Loucy (cell line): ENCODE measurements at regions not wholly inside any gene's neighbourhood (a gene's known extent, or its start where the extent isn't known, plus 50 kb on each side); places are given as distances from the start of the nearest gene placed in this dataset.

ENCODE experiments used
- H2AFZ ChIP-seq: fragments of 200-600 bp; sonication (generic); 2 replicates; pipeline ENCODE4 v1.6.0; 2016; ENCODE audit warnings: antibody characterized with exemption, mild to moderate bottlenecking, low read length, moderate library complexity
- H3F3A ChIP-seq: fragments of 200-600 bp; 2 replicates; pipeline ENCODE4 v1.6.0; 2016; ENCODE audit warnings: antibody characterized with exemption, low read depth, mild to moderate bottlenecking
- H3K27me3 ChIP-seq: fragments of 200-600 bp; sonication (generic); 2 replicates; pipeline ENCODE4 v1.6.1; 2014; ENCODE audit warnings: low read length, mild to moderate bottlenecking; ENCODE audit not compliant: insufficient read depth, poor library complexity, severe bottlenecking
- H3K36me3 ChIP-seq: fragments of 200-600 bp; sonication (generic); 2 replicates; pipeline ENCODE4 v1.6.1; 2016; ENCODE audit warnings: low read length; ENCODE audit not compliant: insufficient read depth
- H3K4me1 ChIP-seq: fragments of 200-600 bp; sonication (generic); 2 replicates; pipeline ENCODE4 v1.5.1; 2014; ENCODE audit warnings: low read length, mild to moderate bottlenecking; ENCODE audit not compliant: insufficient read depth, poor library complexity, severe bottlenecking
- H3K4me2 ChIP-seq: fragments of 200-600 bp; sonication (generic); 2 replicates; pipeline ENCODE4 v1.6.0; 2014; ENCODE audit warnings: antibody characterized with exemption, low read length, low read depth, mild to moderate bottlenecking; ENCODE audit not compliant: poor library complexity, severe bottlenecking
- H3K4me3 ChIP-seq: fragments of 200-600 bp; sonication (generic); 2 replicates; pipeline ENCODE4 v1.5.1; 2014; ENCODE audit warnings: low read length, mild to moderate bottlenecking, mixed read lengths; ENCODE audit not compliant: poor library complexity, severe bottlenecking
- H3K79me2 ChIP-seq: fragments of 200-600 bp; sonication (generic); 2 replicates; pipeline ENCODE4 v1.6.1; 2014; ENCODE audit warnings: low read length; ENCODE audit not compliant: insufficient read depth
- H3K9ac ChIP-seq: fragments of 200-600 bp; sonication (generic); 2 replicates; pipeline ENCODE4 v1.6.0; 2014; ENCODE audit warnings: mild to moderate bottlenecking, low read depth, low read length, moderate library complexity; ENCODE audit not compliant: poor library complexity, severe bottlenecking
- H3K9me2 ChIP-seq: fragments of 200-600 bp; sonication (generic); replicated peaks from 2 replicates; pipeline ENCODE4 v1.6.1; 2016; ENCODE audit warnings: low read depth, low read length, mixed read lengths
- H3K9me3 ChIP-seq: fragments of 200-600 bp; sonication (generic); 2 replicates; pipeline ENCODE4 v1.6.1; 2014; ENCODE audit warnings: mild to moderate bottlenecking, antibody characterized with exemption, low read length, low read depth; ENCODE audit not compliant: insufficient read depth
- H4K20me1 ChIP-seq: fragments of 200-600 bp; sonication (generic); 2 replicates; pipeline ENCODE4 v1.6.0; 2014; ENCODE audit warnings: antibody characterized with exemption, low read length, mild to moderate bottlenecking; ENCODE audit not compliant: insufficient read depth, poor library complexity, severe bottlenecking
- EZH2phosphoT487 ChIP-seq: fragments of 200-600 bp; IDR thresholded peaks from 2 replicates; pipeline ENCODE4 v1.6.1; 2018; ENCODE audit warnings: antibody characterized with exemption, mild to moderate bottlenecking, moderate library complexity, borderline replicate concordance
- TF ChIP-seq, protein P1 (sequence below): fragments of 200-600 bp; sonication (generic); conservative IDR thresholded peaks from 2 replicates; pipeline ENCODE4 v1.5.1; 2014; ENCODE audit warnings: mild to moderate bottlenecking, antibody characterized with exemption, low read length

DNA sequence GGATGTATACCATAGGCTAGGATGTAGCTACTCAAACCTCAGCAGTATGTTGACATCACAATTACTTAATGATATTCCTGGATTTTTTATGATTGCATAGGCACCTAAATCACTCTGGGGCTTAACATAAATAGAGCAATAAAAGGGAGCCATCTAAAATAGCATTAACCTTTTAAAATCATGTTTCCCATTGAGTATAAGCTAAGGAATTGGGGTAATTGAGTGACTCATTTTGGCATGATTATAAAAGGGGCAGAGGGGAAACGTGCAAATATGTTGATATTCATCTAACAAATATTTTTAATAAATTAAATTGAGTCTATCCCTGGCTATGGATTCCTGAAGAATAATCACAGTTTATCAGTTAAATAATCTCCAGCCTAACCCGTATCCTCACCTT, 74.0 kb upstream of the ADGRF1 start:
- Histone ChIP-seq H3K4me1 (peaks cover 7% of the 10 kb centered on the region), H3K9me3 (no peaks in the 10 kb centered on the region), H2AFZ (no peak overlapping the region), H3K4me3 (no peak overlapping the region), H3K79me2 (no peaks in the 10 kb centered on the region), H3K9ac (no peak overlapping the region), H4K20me1 (no peaks in the 10 kb centered on the region), H3F3A (no peaks in the 10 kb centered on the region), H3K27me3 (no peaks in the 10 kb centered on the region), H3K4me2 (no peak overlapping the region), H3K36me3 (no peaks in the 10 kb centered on the region), H3K9me2 (no peaks in the 10 kb centered on the region)
- no peak for TF ChIP-seq EZH2phosphoT487
- TF ChIP-seq, protein P1, sequence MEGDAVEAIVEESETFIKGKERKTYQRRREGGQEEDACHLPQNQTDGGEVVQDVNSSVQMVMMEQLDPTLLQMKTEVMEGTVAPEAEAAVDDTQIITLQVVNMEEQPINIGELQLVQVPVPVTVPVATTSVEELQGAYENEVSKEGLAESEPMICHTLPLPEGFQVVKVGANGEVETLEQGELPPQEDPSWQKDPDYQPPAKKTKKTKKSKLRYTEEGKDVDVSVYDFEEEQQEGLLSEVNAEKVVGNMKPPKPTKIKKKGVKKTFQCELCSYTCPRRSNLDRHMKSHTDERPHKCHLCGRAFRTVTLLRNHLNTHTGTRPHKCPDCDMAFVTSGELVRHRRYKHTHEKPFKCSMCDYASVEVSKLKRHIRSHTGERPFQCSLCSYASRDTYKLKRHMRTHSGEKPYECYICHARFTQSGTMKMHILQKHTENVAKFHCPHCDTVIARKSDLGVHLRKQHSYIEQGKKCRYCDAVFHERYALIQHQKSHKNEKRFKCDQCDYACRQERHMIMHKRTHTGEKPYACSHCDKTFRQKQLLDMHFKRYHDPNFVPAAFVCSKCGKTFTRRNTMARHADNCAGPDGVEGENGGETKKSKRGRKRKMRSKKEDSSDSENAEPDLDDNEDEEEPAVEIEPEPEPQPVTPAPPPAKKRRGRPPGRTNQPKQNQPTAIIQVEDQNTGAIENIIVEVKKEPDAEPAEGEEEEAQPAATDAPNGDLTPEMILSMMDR = no peak

DNA sequence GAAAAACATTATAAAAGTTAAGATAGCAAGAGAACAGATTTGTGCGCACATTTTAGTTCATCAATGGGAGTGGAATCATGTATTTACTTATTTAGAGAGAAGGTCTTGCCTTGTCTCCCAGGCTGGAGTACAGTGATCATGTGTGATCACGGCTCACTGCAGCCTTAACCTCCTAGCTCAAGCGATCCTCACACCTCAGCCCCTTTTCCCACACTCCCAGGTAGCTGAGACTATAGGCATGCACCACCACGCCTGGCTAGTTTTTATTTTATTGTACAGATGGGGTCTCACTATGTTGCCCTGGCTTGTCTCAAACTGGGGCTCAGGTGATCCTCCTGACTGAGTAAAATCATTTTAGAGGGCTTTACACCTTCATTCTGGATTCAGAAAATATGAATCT, 72.3 kb upstream of the ADGRF1 start:
- Histone ChIP-seq H2AFZ (no peak overlapping the region), H4K20me1 (no peaks in the 10 kb centered on the region), H3K9me2 (no peaks in the 10 kb centered on the region), H3K4me1 (peaks cover 7% of the 10 kb centered on the region), H3K36me3 (no peaks in the 10 kb centered on the region), H3K79me2 (no peaks in the 10 kb centered on the region), H3K9me3 (no peaks in the 10 kb centered on the region), H3K4me3 (no peak overlapping the region), H3K9ac (no peak overlapping the region), H3K27me3 (no peaks in the 10 kb centered on the region), H3K4me2 (no peak overlapping the region), H3F3A (no peaks in the 10 kb centered on the region)
- no peak for TF ChIP-seq EZH2phosphoT487
- TF ChIP-seq, protein P1 = no peak

DNA sequence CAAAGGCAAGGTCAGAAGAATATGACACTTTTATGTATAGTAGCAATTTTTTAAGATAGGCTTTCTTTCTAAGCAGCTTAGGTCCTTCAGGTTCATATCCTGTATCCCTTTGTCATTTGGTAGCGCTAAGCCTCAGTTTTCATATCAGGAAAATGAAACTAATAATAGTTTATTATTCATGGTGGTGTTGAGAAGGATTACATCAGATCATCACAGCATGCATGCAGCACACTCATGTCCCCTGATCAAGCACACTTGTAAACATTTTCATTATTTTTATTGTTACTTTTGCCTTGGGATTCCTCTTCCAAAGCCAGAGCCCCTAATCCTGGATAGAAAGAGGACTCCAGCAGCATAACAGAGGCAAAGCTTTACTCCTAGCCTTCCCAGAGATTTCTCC, 70.2 kb upstream of the ADGRF1 start:
- H2AFZ ChIP-seq = no peak overlapping the region
- no peaks in the 10 kb centered on the region for H3K79me2 ChIP-seq
- no peaks in the 10 kb centered on the region for H3K9me3 ChIP-seq
- no peaks in the 10 kb centered on the region for H3K9me2 ChIP-seq
- peaks cover 7% of the 10 kb centered on the region for H3K4me1 ChIP-seq
- H3K9ac ChIP-seq = no peak overlapping the region
- no peaks in the 10 kb centered on the region for H4K20me1 ChIP-seq
- H3K36me3 ChIP-seq = no peaks in the 10 kb centered on the region
- TF ChIP-seq EZH2phosphoT487 = no peak
- TF ChIP-seq, protein P1 = no peak
- H3K4me3 ChIP-seq = no peak overlapping the region
- no peaks in the 10 kb centered on the region for H3K27me3 ChIP-seq
- H3F3A ChIP-seq = no peaks in the 10 kb centered on the region
- H3K4me2 ChIP-seq = no peak overlapping the region
